HEK293 (cell line): ENCODE measurements at regions not wholly inside any gene's neighbourhood (a gene's known extent, or its start where the extent isn't known, plus 50 kb on each side); places are given as distances from the start of the nearest gene placed in this dataset.

Experiments used
- CTCF ChIP-seq: fragments of 450-650 bp; formaldehyde crosslinking; IDR thresholded peaks from 2 replicates; pipeline ENCODE4 v1.5.1; 2016; ENCODE audit warnings: missing biosample characterization, missing genetic modification characterization
- KLF17 ChIP-seq: fragments of 450-650 bp; formaldehyde crosslinking; IDR thresholded peaks from 2 replicates; pipeline ENCODE4 v1.5.1; 2016; ENCODE audit warnings: missing biosample characterization, missing genetic modification characterization
- SETDB1 ChIP-seq: IDR thresholded peaks from one replicate; pipeline ENCODE4 v1.6.1; 2017; ENCODE audit warnings: mild to moderate bottlenecking, low read length, moderate library complexity, mixed read lengths; ENCODE audit not compliant: insufficient read length
- ZNF266 ChIP-seq: fragments of 450-650 bp; formaldehyde crosslinking; IDR thresholded peaks from 2 replicates; pipeline ENCODE4 v1.5.1; 2016; ENCODE audit warnings: missing biosample characterization, missing genetic modification characterization, low read depth
- ZNF274 ChIP-seq, 2 experiments: fragments of 200-500 bp in 1 of 2; fragments of 450-650 bp in 1 of 2; sonication (Bioruptor generic) in 1 of 2; formaldehyde crosslinking in 1 of 2; IDR thresholded peaks; 2 replicates each; pipeline versions ENCODE4 v1.5.1 to v1.6.1; 2014 to 2016; ENCODE audit warnings: borderline replicate concordance in 1 of 2, inconsistent platforms in 1 of 2, low read length in 1 of 2, missing biosample characterization in 1 of 2, missing genetic modification characterization in 1 of 2

GRCh38 chr18:22490429-22490846 is 72.7 kb upstream of the CTAGE1 start:
- TF ChIP-seq ZNF266 (no peak), ZNF274 (IDR thresholded peaks at IDR 0.05; ENCODE audit: low read length) (no peak), ZNF274 (tag by site-specific recombination; IDR thresholded peaks at IDR 0.05; ENCODE audit: borderline replicate concordance) (no peak), KLF17 (tag by site-specific recombination) (no peak), CTCF (tag by site-specific recombination) (no peak), SETDB1 (no peak)
